SK-N-SH (cell line): ENCODE measurements at regions not wholly inside any gene's neighbourhood (a gene's known extent, or its start where the extent isn't known, plus 50 kb on each side); places are given as distances from the start of the nearest gene placed in this dataset.

Source experiments
- CTCF ChIA-PET: fragments of 300-600, 350-600 bp; formaldehyde crosslinking; extraction: SDS; loops from one replicate; lab custom pipeline; 2021; lab: Yijun Ruan, JAX
- POLR2A ChIA-PET: fragments of 350-600 bp; sonication (Branson Sonifier 250); formaldehyde crosslinking; extraction: SDS; loops from one replicate; lab custom pipeline; 2020; ENCODE audit warnings: antibody characterized with exemption, inconsistent platforms; lab: Yijun Ruan, JAX
- DNase-seq: peaks from one replicate; pipeline ENCODE4 v3.0.0; 2012
- H2AFZ ChIP-seq: fragments of 200-600 bp; sonication (generic); 2 replicates; pipeline ENCODE4 v1.8.1; 2016; ENCODE audit warnings: antibody characterized with exemption, mild to moderate bottlenecking, low read depth
- H3F3A ChIP-seq: fragments of 200-600 bp; sonication (generic); replicated peaks from 2 replicates; pipeline ENCODE3; 2016; ENCODE audit warnings: antibody characterized with exemption, mild to moderate bottlenecking; ENCODE audit not compliant: insufficient read depth
- H3K27ac ChIP-seq, 2 experiments: fragments of 200-500 bp in 1 of 2; fragments of 200-600 bp in 1 of 2; sonication (Bioruptor generic) in 1 of 2; sonication (generic), shearing (Covaris generic) in 1 of 2; 2 replicates each; pipeline versions ENCODE4 v1.5.1 to v1.6.1; 2014 to 2016; ENCODE audit warnings: low read depth in 2 of 2, inconsistent platforms in 1 of 2, low read length in 1 of 2, mild to moderate bottlenecking in 1 of 2, mixed read lengths in 1 of 2
- H3K27me3 ChIP-seq: fragments of 200-600 bp; sonication (generic), shearing (Covaris generic); 2 replicates; pipeline ENCODE4 v1.6.1; 2016; ENCODE audit warnings: mixed run types; ENCODE audit not compliant: insufficient read depth
- H3K36me3 ChIP-seq, 2 experiments: fragments of 200-500 bp in 1 of 2; fragments of 200-600 bp in 1 of 2; sonication (Bioruptor generic) in 1 of 2; sonication (generic) in 1 of 2; replicated peaks in 1 of 2; 2 replicates each; pipeline versions ENCODE3 to v1.5.1; 2014 to 2016; ENCODE audit warnings: low read length in 1 of 2, mild to moderate bottlenecking in 1 of 2; ENCODE audit not compliant: insufficient read depth in 2 of 2, control insufficient read depth in 1 of 2
- H3K4me1 ChIP-seq, 2 experiments: fragments of 200-500 bp in 1 of 2; fragments of 200-600 bp in 1 of 2; sonication (Bioruptor generic) in 1 of 2; sonication (generic), shearing (Covaris generic) in 1 of 2; 2 replicates each; pipeline versions ENCODE4 v1.5.1 to v1.6.1; 2014 to 2016; ENCODE audit warnings: low read depth in 1 of 2, low read length in 1 of 2, mixed run types in 1 of 2; ENCODE audit not compliant: insufficient read depth in 2 of 2, control insufficient read depth in 1 of 2
- H3K4me2 ChIP-seq: fragments of 200-600 bp; sonication (generic), shearing (Covaris generic); 2 replicates; pipeline ENCODE4 v1.6.1; 2017; ENCODE audit warnings: mixed run types
- H3K4me3 ChIP-seq, 2 experiments: fragments of 200-500 bp in 1 of 2; fragments of 200-600 bp in 1 of 2; sonication (Bioruptor generic) in 1 of 2; sonication (generic), shearing (Covaris generic) in 1 of 2; 2 replicates each; pipeline versions ENCODE4 v1.5.1 to v1.8.1; 2014 to 2016; ENCODE audit warnings: low read depth in 2 of 2, inconsistent platforms in 1 of 2, low read length in 1 of 2, mild to moderate bottlenecking in 1 of 2, mixed read lengths in 1 of 2, moderate library complexity in 1 of 2
- H3K79me2 ChIP-seq: fragments of 200-600 bp; sonication (generic); 2 replicates; pipeline ENCODE4 v1.8.1; 2017; ENCODE audit warnings: mild to moderate bottlenecking; ENCODE audit not compliant: insufficient read depth
- H3K9ac ChIP-seq: fragments of 200-600 bp; sonication (generic); 2 replicates; pipeline ENCODE4 v1.6.1; 2017; ENCODE audit warnings: mixed run types
- H3K9me2 ChIP-seq: fragments of 200-600 bp; sonication (generic); 2 replicates; pipeline ENCODE4 v1.6.1; 2017; ENCODE audit warnings: mixed run types
- H3K9me3 ChIP-seq: fragments of 200-600 bp; sonication (generic); 2 replicates; pipeline ENCODE4 v1.6.1; 2017; ENCODE audit warnings: mixed run types, mild to moderate bottlenecking, moderate library complexity
- H4K20me1 ChIP-seq: fragments of 200-600 bp; sonication (generic); 2 replicates; pipeline ENCODE4 v1.6.1; 2017; ENCODE audit warnings: mild to moderate bottlenecking, mixed run types; ENCODE audit not compliant: insufficient read depth
- CHD2 ChIP-seq: fragments of 150-350 bp; IDR thresholded peaks from 2 replicates; pipeline ENCODE4 v1.6.1; 2018; ENCODE audit warnings: low read length; ENCODE audit not compliant: partially characterized antibody
- CTCF ChIP-seq: fragments of 200-600 bp; sonication (generic); IDR thresholded peaks from 2 replicates; pipeline ENCODE4 v1.6.1; 2017; ENCODE audit warnings: antibody characterized with exemption, mild to moderate bottlenecking, moderate library complexity
- ELF1 ChIP-seq: IDR thresholded peaks from 2 replicates; pipeline ENCODE4 v1.4.0; 2012
- EP300 ChIP-seq, 2 experiments: IDR thresholded peaks; 2 replicates each; pipeline versions ENCODE4 v1.4.0 to v1.6.1; 2012; ENCODE audit warnings: borderline replicate concordance in 1 of 2, low read depth in 1 of 2, low read length in 1 of 2
- EZH2phosphoT487 ChIP-seq: fragments of 200-600 bp; sonication (generic); IDR thresholded peaks from 2 replicates; pipeline ENCODE4 v1.6.1; 2017; ENCODE audit warnings: low read depth, mixed run types, mild to moderate bottlenecking, antibody characterized with exemption, moderate library complexity, borderline replicate concordance
- FOSL2 ChIP-seq: IDR thresholded peaks from 2 replicates; pipeline ENCODE4 v1.4.0; 2012; ENCODE audit warnings: low read depth, mild to moderate bottlenecking, moderate library complexity, borderline replicate concordance
- FOXM1 ChIP-seq: IDR thresholded peaks from 2 replicates; pipeline ENCODE4 v1.4.0; 2012; ENCODE audit warnings: low read depth, mild to moderate bottlenecking
- GABPA ChIP-seq: IDR thresholded peaks from 2 replicates; pipeline ENCODE4 v1.4.0; 2012; ENCODE audit warnings: low read depth, mild to moderate bottlenecking
- GATA2 ChIP-seq: sonication (generic); formaldehyde crosslinking; IDR thresholded peaks from 2 replicates; pipeline ENCODE4 v1.5.0; 2020; ENCODE audit warnings: mild to moderate bottlenecking, missing genetic modification reagents
- IRF3 ChIP-seq: fragments of 150-350 bp; IDR thresholded peaks from 2 replicates; pipeline ENCODE4 v1.6.1; 2016; ENCODE audit warnings: mild to moderate bottlenecking, low read depth, low read length
- JUND ChIP-seq: IDR thresholded peaks from 2 replicates; pipeline ENCODE4 v1.4.0; 2012
- MEF2A ChIP-seq: IDR thresholded peaks from 2 replicates; pipeline ENCODE4 v1.4.0; 2012; ENCODE audit warnings: low read depth, borderline replicate concordance
- NRF1 ChIP-seq: IDR thresholded peaks from 2 replicates; pipeline ENCODE4 v1.6.1; 2012; ENCODE audit warnings: low read depth, mild to moderate bottlenecking, low read length
- POLR2AphosphoS5 ChIP-seq: IDR thresholded peaks from 2 replicates; pipeline ENCODE4 v1.6.1; 2012; ENCODE audit warnings: low read depth, low read length
- RAD21 ChIP-seq: IDR thresholded peaks from 2 replicates; pipeline ENCODE4 v1.6.1; 2012; ENCODE audit warnings: mild to moderate bottlenecking, low read length
- RXRA ChIP-seq: IDR thresholded peaks from 2 replicates; pipeline ENCODE4 v1.4.0; 2012; ENCODE audit warnings: low read depth, mild to moderate bottlenecking, borderline replicate concordance
- SIN3A ChIP-seq: IDR thresholded peaks from 2 replicates; pipeline ENCODE4 v1.6.1; 2012; ENCODE audit warnings: low read depth, mild to moderate bottlenecking, low read length, moderate library complexity, borderline replicate concordance
- TAF1 ChIP-seq: IDR thresholded peaks from 2 replicates; pipeline ENCODE4 v1.6.1; 2012; ENCODE audit warnings: low read depth, mild to moderate bottlenecking, low read length, moderate library complexity, borderline replicate concordance
- TCF12 ChIP-seq: IDR thresholded peaks from 2 replicates; pipeline ENCODE4 v1.4.0; 2012
- TEAD4 ChIP-seq: IDR thresholded peaks from 2 replicates; pipeline ENCODE4 v1.4.0; 2012; ENCODE audit warnings: mild to moderate bottlenecking, borderline replicate concordance; ENCODE audit not compliant: insufficient read depth
- YY1 ChIP-seq: IDR thresholded peaks from 2 replicates; pipeline ENCODE4 v1.4.0; 2012; ENCODE audit warnings: low read depth, mild to moderate bottlenecking
- ZBTB33 ChIP-seq: IDR thresholded peaks from 2 replicates; pipeline ENCODE4 v1.4.0; 2012; ENCODE audit warnings: low read depth, borderline replicate concordance
- WGBS: methylation state at CpG from one replicate; pipeline ENCODE4 v1.1.6; 2017; ENCODE audit warnings: low lambda C conversion rate; 5-methylcytosine and 5-hydroxymethylcytosine counted together
- TF ChIP-seq, protein P1 (sequence below): IDR thresholded peaks from 2 replicates; pipeline ENCODE4 v1.4.0; 2012; ENCODE audit warnings: low read depth, borderline replicate concordance

GRCh38 chr18:78128004-78128403 is 851.6 kb upstream of the SALL3 start:
- H3K4me3 ChIP-seq = no peak overlapping the region
- H2AFZ ChIP-seq = no peak overlapping the region
- no peaks in the 10 kb centered on the region for H3K4me1 ChIP-seq
- no peaks in the 10 kb centered on the region for H3F3A ChIP-seq
- H3K4me2 ChIP-seq = no peak overlapping the region
- H3K36me3 ChIP-seq = no peaks in the 10 kb centered on the region
- ChIA-PET CTCF (no interaction called here), POLR2A (no interaction called here)
- no peak overlapping the region for H3K27ac ChIP-seq
- no peaks in the 10 kb centered on the region for H3K27me3 ChIP-seq
- H3K9me2 ChIP-seq = no peaks in the 10 kb centered on the region
- WGBS = 1% methylated on average over 8 of the region's 8 CpGs
- H3K9me3 ChIP-seq = no peaks in the 10 kb centered on the region
- DNase-seq = no peak
- no peaks in the 10 kb centered on the region for H3K79me2 ChIP-seq
- no peak for TF ChIP-seq FOXM1
- TF ChIP-seq, protein P1, sequence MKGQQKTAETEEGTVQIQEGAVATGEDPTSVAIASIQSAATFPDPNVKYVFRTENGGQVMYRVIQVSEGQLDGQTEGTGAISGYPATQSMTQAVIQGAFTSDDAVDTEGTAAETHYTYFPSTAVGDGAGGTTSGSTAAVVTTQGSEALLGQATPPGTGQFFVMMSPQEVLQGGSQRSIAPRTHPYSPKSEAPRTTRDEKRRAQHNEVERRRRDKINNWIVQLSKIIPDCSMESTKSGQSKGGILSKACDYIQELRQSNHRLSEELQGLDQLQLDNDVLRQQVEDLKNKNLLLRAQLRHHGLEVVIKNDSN = no peak
- no peak for TF ChIP-seq NRF1
- TF ChIP-seq EZH2phosphoT487 = no peak
- TF ChIP-seq CHD2 = no peak
- TF ChIP-seq MEF2A = no peak
- TF ChIP-seq RXRA = no peak
- no peak for TF ChIP-seq TAF1
- no peak for TF ChIP-seq ELF1
- TF ChIP-seq YY1 = no peak
- no peak for TF ChIP-seq CTCF
- no peak for TF ChIP-seq ZBTB33
- TF ChIP-seq JUND = no peak
- no peak for TF ChIP-seq EP300 (IDR thresholded peaks at IDR 0.05; ENCODE audit: borderline replicate concordance in 1 of 2, low read depth in 1 of 2, low read length in 1 of 2)
- TF ChIP-seq, all 33 proteins: peak for 0
- no peaks in the 10 kb centered on the region for H4K20me1 ChIP-seq
- H3K9ac ChIP-seq = no peak overlapping the region

GRCh38 chr18:78129260-78129659 is 850.4 kb upstream of the SALL3 start:
- no peak overlapping the region for H2AFZ ChIP-seq
- no peaks in the 10 kb centered on the region for H4K20me1 ChIP-seq
- H3K79me2 ChIP-seq = no peaks in the 10 kb centered on the region
- no peaks in the 10 kb centered on the region for H3K27me3 ChIP-seq
- no peaks in the 10 kb centered on the region for H3K9me2 ChIP-seq
- H3K36me3 ChIP-seq = no peaks in the 10 kb centered on the region
- no peak overlapping the region for H3K4me2 ChIP-seq
- H3F3A ChIP-seq = no peaks in the 10 kb centered on the region
- no peak overlapping the region for H3K4me3 ChIP-seq
- H3K9me3 ChIP-seq = no peaks in the 10 kb centered on the region
- no peak overlapping the region for H3K9ac ChIP-seq
- WGBS = 3% methylated on average over 8 of the region's 8 CpGs
- no peak for DNase-seq
- no peak overlapping the region for H3K27ac ChIP-seq
- POLR2A ChIA-PET = no interaction called here
- no peaks in the 10 kb centered on the region for H3K4me1 ChIP-seq
- CTCF ChIA-PET = no interaction called here
- no peak for TF ChIP-seq FOXM1
- TF ChIP-seq, protein P1 = no peak
- TF ChIP-seq TEAD4 = no peak
- no peak for TF ChIP-seq RAD21
- no peak for TF ChIP-seq GATA2
- no peak for TF ChIP-seq GABPA
- no peak for TF ChIP-seq CHD2
- TF ChIP-seq POLR2AphosphoS5 = no peak
- no peak for TF ChIP-seq IRF3
- TF ChIP-seq RXRA = no peak
- TF ChIP-seq SIN3A = no peak
- TF ChIP-seq TCF12 = no peak
- TF ChIP-seq FOSL2 = no peak
